Neural progenitor cell (in vitro differentiated cells): ENCODE measurements at regions not wholly inside any gene's neighbourhood (a gene's known extent, or its start where the extent isn't known, plus 50 kb on each side); places are given as distances from the start of the nearest gene placed in this dataset.
A peak's percentile ranks its signal among the peaks of the same experiment; 100 is the strongest.

Experiments
- DNase-seq: peaks from one replicate; pipeline ENCODE4 v3.0.0-alpha.2; 2016; ENCODE audit warnings: low spot score
- H2AFZ ChIP-seq: fragments of 200-600 bp; sonication (generic); replicated peaks from 2 replicates; pipeline ENCODE4 v1.6.1; 2016; ENCODE audit warnings: antibody characterized with exemption
- H3F3A ChIP-seq: fragments of 200-600 bp; sonication (generic); 2 replicates; pipeline ENCODE4 v1.6.1; 2016; ENCODE audit warnings: antibody characterized with exemption, low read depth
- H3K27ac ChIP-seq: fragments of 200-600 bp; sonication (generic); 2 replicates; pipeline ENCODE4 v1.5.1; 2016; ENCODE audit warnings: mild to moderate bottlenecking
- H3K27me3 ChIP-seq: fragments of 200-600 bp; sonication (generic); 2 replicates; pipeline ENCODE4 v1.6.1; 2016; ENCODE audit warnings: mild to moderate bottlenecking, moderate library complexity
- H3K36me3 ChIP-seq: fragments of 200-600 bp; sonication (generic); 2 replicates; pipeline ENCODE4 v1.5.1; 2016
- H3K4me1 ChIP-seq: fragments of 200-600 bp; sonication (generic); 2 replicates; pipeline ENCODE4 v1.6.1; 2016; ENCODE audit warnings: mixed run types
- H3K4me2 ChIP-seq: fragments of 200-600 bp; sonication (generic); 2 replicates; pipeline ENCODE4 v1.6.1; 2016
- H3K4me3 ChIP-seq: fragments of 200-600 bp; sonication (generic); 2 replicates; pipeline ENCODE4 v1.5.1; 2016
- H3K79me2 ChIP-seq: fragments of 200-600 bp; sonication (generic); 2 replicates; pipeline ENCODE4 v1.6.1; 2016; ENCODE audit warnings: low read depth
- H3K9ac ChIP-seq: fragments of 200-600 bp; sonication (generic); 2 replicates; pipeline ENCODE4 v1.6.1; 2016
- H3K9me3 ChIP-seq: fragments of 200-600 bp; sonication (generic); 2 replicates; pipeline ENCODE4 v1.5.1; 2016; ENCODE audit warnings: low read depth
- H4K20me1 ChIP-seq: fragments of 200-600 bp; sonication (generic); 2 replicates; pipeline ENCODE4 v1.6.1; 2016; ENCODE audit warnings: low read depth
- H3K27ac Mint-ChIP-seq: 3 replicates; pipeline ENCODE4 v1.8.0; 2021; ENCODE audit warnings: mixed read lengths
- H3K27me3 Mint-ChIP-seq: 2 replicates; pipeline ENCODE4 v1.8.0; 2022; ENCODE audit warnings: low read depth, mild to moderate bottlenecking, inconsistent platforms, moderate library complexity, mixed read lengths; ENCODE audit not compliant: insufficient read depth
- H3K36me3 Mint-ChIP-seq: 3 replicates; pipeline ENCODE4 v1.8.0; 2021; ENCODE audit warnings: mixed read lengths
- H3K4me1 Mint-ChIP-seq: 3 replicates; pipeline ENCODE4 v1.8.0; 2021; ENCODE audit warnings: mixed read lengths
- H3K4me3 Mint-ChIP-seq: 3 replicates; pipeline ENCODE4 v1.8.0; 2021; ENCODE audit warnings: mild to moderate bottlenecking, moderate library complexity, mixed read lengths
- H3K9me3 Mint-ChIP-seq: 3 replicates; pipeline ENCODE4 v1.8.0; 2020; ENCODE audit warnings: mixed read lengths
- CTCF ChIP-seq: fragments of 200-600 bp; sonication (generic); IDR thresholded peaks from 2 replicates; pipeline ENCODE4 v1.5.1; 2017; ENCODE audit warnings: antibody characterized with exemption, mild to moderate bottlenecking
- EZH2 ChIP-seq: fragments of 200-600 bp; sonication (generic); IDR thresholded peaks from 2 replicates; pipeline ENCODE4 v1.6.1; 2017; ENCODE audit warnings: antibody characterized with exemption, mild to moderate bottlenecking, moderate library complexity
- EZH2phosphoT487 ChIP-seq: fragments of 200-600 bp; sonication (generic); IDR thresholded peaks from 2 replicates; pipeline ENCODE4 v1.6.1; 2017; ENCODE audit warnings: antibody characterized with exemption

- H3K4me3 ChIP-seq: no peak overlapping the region
- Mint-ChIP-seq H3K36me3 (no peaks in the 10 kb centered on the region), H3K27me3 (peaks cover 4% of the 10 kb centered on the region), H3K27ac (no peak overlapping the region), H3K4me1 (no peaks in the 10 kb centered on the region), H3K9me3 (peaks cover 7% of the 10 kb centered on the region), H3K4me3 (no peak overlapping the region)
- H3K79me2 ChIP-seq: no peaks in the 10 kb centered on the region
- no peak for TF ChIP-seq EZH2
- TF ChIP-seq EZH2phosphoT487: no peak
- no peak for TF ChIP-seq CTCF
- H3K36me3 ChIP-seq: no peaks in the 10 kb centered on the region
- no peak for DNase-seq
- no peaks in the 10 kb centered on the region for H3K4me1 ChIP-seq
- H3F3A ChIP-seq: no peaks in the 10 kb centered on the region
- no peak overlapping the region for H3K4me2 ChIP-seq
- H2AFZ ChIP-seq: no peak overlapping the region
- H3K27ac ChIP-seq: no peak overlapping the region
- no peaks in the 10 kb centered on the region for H4K20me1 ChIP-seq
- H3K27me3 ChIP-seq: no peaks in the 10 kb centered on the region
- no peaks in the 10 kb centered on the region for H3K9me3 ChIP-seq
- H3K9ac ChIP-seq: no peak overlapping the region
Observed at GRCh38 chr15:97420130-97420529, 540.4 kb upstream of the ARRDC4 start.

- no peaks in the 10 kb centered on the region for H3K4me1 Mint-ChIP-seq
- no peaks in the 10 kb centered on the region for H3K79me2 ChIP-seq
- no peak overlapping the region for H3K27ac Mint-ChIP-seq
- H3K9me3 Mint-ChIP-seq: no peaks in the 10 kb centered on the region
- H3K4me3 ChIP-seq: no peak overlapping the region
- no peak for TF ChIP-seq EZH2phosphoT487
- no peak for TF ChIP-seq EZH2
- H3K27me3 ChIP-seq: no peaks in the 10 kb centered on the region
- H3K27ac ChIP-seq: no peak overlapping the region
- no peaks in the 10 kb centered on the region for H3K9me3 ChIP-seq
- DNase-seq: no peak
- H3F3A ChIP-seq: no peaks in the 10 kb centered on the region
- no peaks in the 10 kb centered on the region for H4K20me1 ChIP-seq
- H3K36me3 ChIP-seq: no peaks in the 10 kb centered on the region
- no peak overlapping the region for H3K9ac ChIP-seq
- H3K27me3 Mint-ChIP-seq: no peaks in the 10 kb centered on the region
- H3K4me1 ChIP-seq: no peaks in the 10 kb centered on the region
- H3K4me3 Mint-ChIP-seq: no peak overlapping the region
- no peaks in the 10 kb centered on the region for H3K36me3 Mint-ChIP-seq
- no peak overlapping the region for H3K4me2 ChIP-seq
- H2AFZ ChIP-seq: no peak overlapping the region
Observed at GRCh38 chr15:97425596-97425995, 534.9 kb upstream of the ARRDC4 start.

- no peaks in the 10 kb centered on the region for H3K79me2 ChIP-seq
- no peak for DNase-seq
- H3K9me3 ChIP-seq: no peaks in the 10 kb centered on the region
- H3K4me1 ChIP-seq: no peaks in the 10 kb centered on the region
- Mint-ChIP-seq H3K27me3 (no peaks in the 10 kb centered on the region), H3K4me1 (no peaks in the 10 kb centered on the region), H3K36me3 (no peaks in the 10 kb centered on the region), H3K27ac (no peak overlapping the region), H3K9me3 (no peaks in the 10 kb centered on the region), H3K4me3 (no peak overlapping the region)
- no peak overlapping the region for H2AFZ ChIP-seq
- TF ChIP-seq EZH2phosphoT487 (no peak), EZH2 (no peak), CTCF (no peak)
- H3K4me2 ChIP-seq: no peak overlapping the region
- H3K9ac ChIP-seq: no peak overlapping the region
- H3K27me3 ChIP-seq: no peaks in the 10 kb centered on the region
- H3F3A ChIP-seq: no peaks in the 10 kb centered on the region
- no peaks in the 10 kb centered on the region for H3K36me3 ChIP-seq
- no peaks in the 10 kb centered on the region for H4K20me1 ChIP-seq
- no peak overlapping the region for H3K4me3 ChIP-seq
- H3K27ac ChIP-seq: no peak overlapping the region
Observed at GRCh38 chr15:97443101-97443500, 517.4 kb upstream of the ARRDC4 start.

- no peak overlapping the region for H3K27ac Mint-ChIP-seq
- Histone ChIP-seq H3K9ac (no peak overlapping the region), H3K27ac (no peak overlapping the region), H4K20me1 (no peaks in the 10 kb centered on the region), H3K4me3 (no peak overlapping the region), H3K36me3 (no peaks in the 10 kb centered on the region), H2AFZ (no peak overlapping the region), H3K27me3 (no peaks in the 10 kb centered on the region), H3K4me1 (no peaks in the 10 kb centered on the region), H3K4me2 (no peak overlapping the region), H3F3A (no peaks in the 10 kb centered on the region), H3K9me3 (no peaks in the 10 kb centered on the region), H3K79me2 (no peaks in the 10 kb centered on the region)
- no peaks in the 10 kb centered on the region for H3K27me3 Mint-ChIP-seq
- TF ChIP-seq EZH2 (no peak), EZH2phosphoT487 (no peak), CTCF (no peak)
- H3K36me3 Mint-ChIP-seq: no peaks in the 10 kb centered on the region
- no peak overlapping the region for H3K4me3 Mint-ChIP-seq
- peak; percentile 36 for DNase-seq
- H3K4me1 Mint-ChIP-seq: no peaks in the 10 kb centered on the region
- H3K9me3 Mint-ChIP-seq: no peaks in the 10 kb centered on the region
Observed at GRCh38 chr15:97446138-97446537, 514.4 kb upstream of the ARRDC4 start.
